ENCODE measurements at regions not wholly inside any gene's neighbourhood (a gene's known extent, or its start where the extent isn't known, plus 50 kb on each side); places are given as distances from the start of the nearest gene placed in this dataset.

GRCh38 chr4:45776146-45776545 lies 347.7 kb downstream of the GABRG1 start:
- TF ChIP-seq POLR2AphosphoS5 (IDR thresholded peaks at IDR 0.05) (no peak), EP300 (IDR thresholded peaks at IDR 0.05; ENCODE audit: low read depth) (no peak), POLR2A (IDR thresholded peaks at IDR 0.05) (no peak)
- TF ChIP-seq, protein P1, sequence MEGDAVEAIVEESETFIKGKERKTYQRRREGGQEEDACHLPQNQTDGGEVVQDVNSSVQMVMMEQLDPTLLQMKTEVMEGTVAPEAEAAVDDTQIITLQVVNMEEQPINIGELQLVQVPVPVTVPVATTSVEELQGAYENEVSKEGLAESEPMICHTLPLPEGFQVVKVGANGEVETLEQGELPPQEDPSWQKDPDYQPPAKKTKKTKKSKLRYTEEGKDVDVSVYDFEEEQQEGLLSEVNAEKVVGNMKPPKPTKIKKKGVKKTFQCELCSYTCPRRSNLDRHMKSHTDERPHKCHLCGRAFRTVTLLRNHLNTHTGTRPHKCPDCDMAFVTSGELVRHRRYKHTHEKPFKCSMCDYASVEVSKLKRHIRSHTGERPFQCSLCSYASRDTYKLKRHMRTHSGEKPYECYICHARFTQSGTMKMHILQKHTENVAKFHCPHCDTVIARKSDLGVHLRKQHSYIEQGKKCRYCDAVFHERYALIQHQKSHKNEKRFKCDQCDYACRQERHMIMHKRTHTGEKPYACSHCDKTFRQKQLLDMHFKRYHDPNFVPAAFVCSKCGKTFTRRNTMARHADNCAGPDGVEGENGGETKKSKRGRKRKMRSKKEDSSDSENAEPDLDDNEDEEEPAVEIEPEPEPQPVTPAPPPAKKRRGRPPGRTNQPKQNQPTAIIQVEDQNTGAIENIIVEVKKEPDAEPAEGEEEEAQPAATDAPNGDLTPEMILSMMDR (IDR thresholded peaks at IDR 0.05): no peak
